Naive thymus-derived CD4-positive, alpha-beta T cell (primary cell): ENCODE measurements at regions not wholly inside any gene's neighbourhood (a gene's known extent, or its start where the extent isn't known, plus 50 kb on each side); places are given as distances from the start of the nearest gene placed in this dataset.

Source experiments
- ATAC-seq: fragments of 150-1000 bp; cut with Tn5 transposase; 2 replicates; pipeline ENCODE4 v1.10.0; 2021; ENCODE audit warnings: mild to moderate bottlenecking, moderate library complexity
- CTCF ChIA-PET: fragments of 350-600 bp; sonication (Branson Sonifier 250); formaldehyde crosslinking; loops from one replicate; lab custom pipeline; 2021; ENCODE audit warnings: antibody characterized with exemption; lab: Charles Lee
- POLR2A ChIA-PET: fragments of 350-600 bp; sonication (Branson Sonifier 250); formaldehyde crosslinking; loops from one replicate; lab custom pipeline; 2021; ENCODE audit warnings: antibody characterized with exemption, inconsistent platforms; lab: Charles Lee
- DNase-seq, 9 donors: peaks; one replicate each; pipeline versions ENCODE4 v3.0.0 to v3.0.0-alpha.2; 2020 to 2022; ENCODE audit warnings: mixed read lengths in 1 of 9
- H3K27ac ChIP-seq: one replicate; pipeline ENCODE4 v1.7.0; 2013; ENCODE audit warnings: mild to moderate bottlenecking, low read depth, low read length, moderate library complexity
- H3K27me3 ChIP-seq, 2 donors: one replicate each; pipeline ENCODE4 v1.7.0; 2013; ENCODE audit warnings: low read length in 2 of 2, mild to moderate bottlenecking in 2 of 2, moderate library complexity in 2 of 2; ENCODE audit not compliant: control insufficient read depth in 2 of 2, insufficient read depth in 2 of 2
- H3K36me3 ChIP-seq, 3 experiments: 1 replicate in 2 of 3; 2 replicates in 1 of 3; pipeline ENCODE4 v1.7.0; 2013; ENCODE audit warnings: low read length in 3 of 3, mild to moderate bottlenecking in 3 of 3, moderate library complexity in 1 of 3; ENCODE audit not compliant: insufficient read depth in 3 of 3, control insufficient read depth in 2 of 3
- H3K4me1 ChIP-seq, 2 donors: one replicate each; pipeline ENCODE4 v1.7.0; 2013; ENCODE audit warnings: low read length in 2 of 2, mild to moderate bottlenecking in 2 of 2, moderate library complexity in 1 of 2; ENCODE audit not compliant: control insufficient read depth in 2 of 2, insufficient read depth in 2 of 2
- H3K4me3 ChIP-seq: 2 replicates; pipeline ENCODE4 v1.7.0; 2013; ENCODE audit warnings: mild to moderate bottlenecking, low read length
- H3K9me3 ChIP-seq, 3 experiments: 1 replicate in 2 of 3; 2 replicates in 1 of 3; pipeline ENCODE4 v1.7.0; 2013; ENCODE audit warnings: low read length in 3 of 3; ENCODE audit not compliant: control insufficient read depth in 2 of 3
- H3K27ac Mint-ChIP-seq, 9 donors: one replicate each; pipeline ENCODE4 v1.8.0; 2020 to 2022; ENCODE audit warnings: mixed read lengths in 9 of 9, mild to moderate bottlenecking in 8 of 9, moderate library complexity in 5 of 9, inconsistent platforms in 2 of 9
- H3K27me3 Mint-ChIP-seq, 5 donors: one replicate each; pipeline ENCODE4 v1.8.0; 2021 to 2022; ENCODE audit warnings: mixed read lengths in 5 of 5, mild to moderate bottlenecking in 1 of 5
- H3K36me3 Mint-ChIP-seq, 5 donors: one replicate each; pipeline ENCODE4 v1.8.0; 2020 to 2022; ENCODE audit warnings: mixed read lengths in 5 of 5, mild to moderate bottlenecking in 3 of 5, inconsistent platforms in 1 of 5
- H3K4me1 Mint-ChIP-seq, 7 donors: one replicate each; pipeline ENCODE4 v1.8.0; 2020 to 2022; ENCODE audit warnings: mixed read lengths in 7 of 7, mild to moderate bottlenecking in 3 of 7, inconsistent platforms in 1 of 7
- H3K4me3 Mint-ChIP-seq, 10 donors: one replicate each; pipeline ENCODE4 v1.8.0; 2020 to 2022; ENCODE audit warnings: mild to moderate bottlenecking in 10 of 10, mixed read lengths in 10 of 10, moderate library complexity in 6 of 10, inconsistent platforms in 2 of 10
- H3K9me3 Mint-ChIP-seq, 11 donors: one replicate each; pipeline ENCODE4 v1.8.0; 2020 to 2022; ENCODE audit warnings: mixed read lengths in 11 of 11, mild to moderate bottlenecking in 4 of 11, inconsistent platforms in 1 of 11, moderate library complexity in 1 of 11
- intact Hi-C, 2 donors: fragments of 100-400 bp; cut with micrococcal nuclease; formaldehyde crosslinking; loops; one replicate each; pipeline ENCODE4 v1.15.1; 2023

DNA sequence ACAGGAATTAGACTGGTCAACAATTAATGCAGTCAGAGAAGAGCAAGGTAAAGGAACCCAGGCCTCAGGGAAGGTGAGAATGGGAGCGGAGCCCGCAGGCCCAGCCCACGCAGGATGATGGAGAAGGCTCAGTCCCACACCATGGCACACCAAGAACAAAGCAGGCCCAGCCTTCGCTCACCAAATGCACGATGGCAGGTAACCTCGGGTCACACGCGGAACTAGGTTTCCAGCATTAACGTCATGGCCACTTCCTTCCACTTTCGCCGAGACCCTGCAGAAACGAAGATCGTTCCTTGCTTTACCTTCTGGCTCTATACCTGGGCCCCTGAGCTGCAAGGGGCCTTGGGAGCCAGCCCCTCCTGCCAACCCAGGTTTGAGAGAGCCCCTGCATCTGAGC is 240.2 kb upstream of the C1orf174 start:
- ChIA-PET POLR2A (no interaction called here), CTCF (no interaction called here)
- Histone ChIP-seq H3K9me3 (peaks cover 0 to 5% (median 4%) of the 10 kb centered on the region in 3 experiments), H3K27ac (no peak overlapping the region), H3K4me1 (no peaks in the 10 kb centered on the region), H3K36me3 (no peaks in the 10 kb centered on the region), H3K27me3 (no peaks in the 10 kb centered on the region), H3K4me3 (no peak overlapping the region)
- Mint-ChIP-seq H3K27me3 (peaks cover 0 to 40% (median 18%) of the 10 kb centered on the region in 5 donors), H3K4me1 (peaks cover 0 to 3% (median 0%) of the 10 kb centered on the region in 7 donors), H3K36me3 (no peaks in the 10 kb centered on the region), H3K27ac (no peak overlapping the region), H3K4me3 (no peak overlapping the region), H3K9me3 (peaks cover 0 to 15% (median 4%) of the 10 kb centered on the region in 11 donors)
- intact Hi-C loops, result no loop called here
- ATAC-seq (no peak), DNase-seq (no peak)

DNA sequence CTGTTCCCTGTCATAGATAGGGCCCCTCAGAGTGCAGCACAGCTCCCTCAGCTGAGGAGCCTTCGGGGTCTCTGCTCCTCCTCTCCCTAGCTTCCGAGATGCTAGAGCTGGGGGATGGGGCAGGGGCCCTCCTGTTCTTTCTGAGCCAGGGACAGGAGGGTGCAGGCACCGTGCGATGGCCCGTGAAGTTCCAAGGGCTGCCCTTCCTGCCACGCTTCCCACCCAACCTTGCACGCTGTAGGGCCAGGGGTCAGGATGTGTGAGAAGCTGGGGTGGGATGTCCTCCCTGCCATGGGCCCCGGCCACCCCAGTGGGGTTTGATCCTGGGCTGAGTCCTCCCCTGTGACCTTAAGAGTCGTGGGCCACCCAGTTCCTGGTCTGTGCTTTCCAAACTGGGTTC is 240.7 kb upstream of the C1orf174 start:
- peaks cover 0 to 40% (median 18%) of the 10 kb centered on the region in 5 donors for H3K27me3 Mint-ChIP-seq
- H3K4me3 Mint-ChIP-seq, result no peak overlapping the region
- H3K4me3 ChIP-seq, result no peak overlapping the region
- intact Hi-C loops, result no loop called here
- H3K36me3 ChIP-seq, result no peaks in the 10 kb centered on the region
- no peaks in the 10 kb centered on the region for H3K4me1 ChIP-seq
- no peak overlapping the region for H3K27ac Mint-ChIP-seq
- H3K9me3 Mint-ChIP-seq, result peaks cover 0 to 12% (median 3%) of the 10 kb centered on the region in 11 donors
- CTCF ChIA-PET, result no interaction called here
- DNase-seq (no peak), ATAC-seq (no peak)
- POLR2A ChIA-PET, result no interaction called here
- H3K4me1 Mint-ChIP-seq, result peaks cover 0 to 3% (median 0%) of the 10 kb centered on the region in 7 donors
- peaks cover 0 to 5% (median 4%) of the 10 kb centered on the region in 3 experiments for H3K9me3 ChIP-seq
- no peaks in the 10 kb centered on the region for H3K27me3 ChIP-seq
- H3K36me3 Mint-ChIP-seq, result no peaks in the 10 kb centered on the region
- H3K27ac ChIP-seq, result no peak overlapping the region

DNA sequence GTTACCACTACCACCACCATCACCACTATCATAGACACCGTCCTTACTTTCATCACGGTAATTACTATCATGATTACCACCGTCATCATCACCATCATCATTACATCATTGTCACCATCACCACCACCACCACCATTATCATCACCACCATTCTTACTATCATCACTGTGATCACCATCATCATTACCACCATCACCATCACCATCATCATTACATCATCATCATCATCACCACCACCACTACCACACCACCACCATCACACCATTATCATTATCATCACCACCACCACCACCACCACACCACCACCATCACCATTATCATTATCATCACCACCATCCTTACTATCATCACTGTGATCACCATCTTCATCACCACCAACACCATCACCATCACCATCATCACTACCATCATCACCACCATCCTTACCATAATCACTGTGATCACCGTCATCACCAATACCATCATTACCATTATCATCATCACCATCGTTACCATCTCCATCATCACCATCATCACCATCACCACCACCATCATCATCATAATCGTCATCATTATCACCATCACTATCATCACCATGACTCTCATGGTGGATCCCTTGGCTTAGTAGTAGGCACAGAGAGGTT is 244.4 kb upstream of the C1orf174 start:
- intact Hi-C loops, result no loop called here
- ChIA-PET POLR2A (no interaction called here), CTCF (no interaction called here)
- DNase-seq (no peak), ATAC-seq (peak; percentile 14)
- Histone ChIP-seq H3K27me3 (no peaks in the 10 kb centered on the region), H3K27ac (no peak overlapping the region), H3K36me3 (no peaks in the 10 kb centered on the region), H3K4me1 (no peaks in the 10 kb centered on the region), H3K4me3 (no peak overlapping the region), H3K9me3 (no peaks in the 10 kb centered on the region)
- Mint-ChIP-seq H3K27me3 (peaks cover 0 to 29% (median 12%) of the 10 kb centered on the region in 5 donors), H3K4me3 (no peak overlapping the region), H3K9me3 (peaks cover 0 to 2% (median 0%) of the 10 kb centered on the region in 11 donors), H3K36me3 (no peaks in the 10 kb centered on the region), H3K4me1 (no peaks in the 10 kb centered on the region), H3K27ac (no peak overlapping the region)

DNA sequence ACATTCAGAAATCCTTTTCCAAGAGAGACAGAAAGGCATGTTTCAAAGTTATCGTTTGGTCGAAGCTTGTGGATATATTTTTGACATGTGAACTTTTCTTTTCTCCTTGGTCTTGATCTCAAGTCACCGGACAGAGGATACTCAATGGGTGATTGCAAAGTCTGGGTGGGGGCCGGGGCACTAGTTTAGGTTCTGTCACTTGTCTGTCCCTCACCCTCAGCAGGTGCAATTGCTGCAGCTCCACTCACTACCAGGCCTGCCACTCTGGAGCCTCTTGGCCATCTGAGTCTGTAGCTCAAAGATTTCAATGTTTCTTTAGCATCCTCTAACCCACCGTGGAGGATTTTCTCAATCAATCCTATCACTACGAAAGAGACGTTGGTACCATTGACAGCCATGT is 246.0 kb upstream of the C1orf174 start:
- no peaks in the 10 kb centered on the region for H3K4me1 ChIP-seq
- Mint-ChIP-seq H3K27me3 (peaks cover 0 to 22% (median 8%) of the 10 kb centered on the region in 5 donors), H3K4me3 (no peak overlapping the region), H3K27ac (no peak overlapping the region), H3K36me3 (no peaks in the 10 kb centered on the region), H3K4me1 (no peaks in the 10 kb centered on the region), H3K9me3 (peaks cover 0 to 3% (median 0%) of the 10 kb centered on the region in 11 donors)
- intact Hi-C loops, result no loop called here
- CTCF ChIA-PET, result no interaction called here
- POLR2A ChIA-PET, result no interaction called here
- no peak overlapping the region for H3K27ac ChIP-seq
- ATAC-seq (no peak), DNase-seq (no peak)
- no peaks in the 10 kb centered on the region for H3K36me3 ChIP-seq
- H3K27me3 ChIP-seq, result no peaks in the 10 kb centered on the region
- no peaks in the 10 kb centered on the region for H3K9me3 ChIP-seq
- no peak overlapping the region for H3K4me3 ChIP-seq

DNA sequence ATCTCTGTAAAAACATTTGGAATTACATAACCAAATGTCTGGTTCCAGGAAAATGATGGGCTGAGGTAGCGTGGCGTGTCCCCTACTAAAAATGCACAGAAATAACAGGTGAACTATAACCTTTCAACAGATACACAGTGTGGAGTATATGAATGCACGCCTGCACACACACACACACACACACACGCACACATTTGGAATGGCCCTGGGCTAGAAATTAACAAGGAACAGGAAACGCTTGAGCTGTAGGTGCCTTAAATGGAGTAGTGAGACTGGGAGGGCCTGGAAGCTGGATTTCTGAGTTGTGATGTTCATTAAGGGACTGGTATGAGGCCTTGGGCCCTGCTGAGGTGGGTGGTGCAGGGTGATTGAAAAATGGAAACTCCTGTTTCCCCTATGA is 246.5 kb upstream of the C1orf174 start:
- POLR2A ChIA-PET, result no interaction called here
- H3K4me3 Mint-ChIP-seq, result no peak overlapping the region
- no peak for DNase-seq
- H3K36me3 Mint-ChIP-seq, result no peaks in the 10 kb centered on the region
- CTCF ChIA-PET, result no interaction called here
- Histone ChIP-seq H3K27ac (no peak overlapping the region), H3K4me1 (no peaks in the 10 kb centered on the region), H3K27me3 (no peaks in the 10 kb centered on the region), H3K4me3 (no peak overlapping the region), H3K36me3 (no peaks in the 10 kb centered on the region), H3K9me3 (no peaks in the 10 kb centered on the region)
- intact Hi-C loops, result no loop called here
- no peaks in the 10 kb centered on the region for H3K4me1 Mint-ChIP-seq
- H3K27ac Mint-ChIP-seq, result no peak overlapping the region
- H3K9me3 Mint-ChIP-seq, result peaks cover 0 to 2% (median 0%) of the 10 kb centered on the region in 11 donors
- ATAC-seq, result no peak
- peaks cover 0 to 19% (median 6%) of the 10 kb centered on the region in 5 donors for H3K27me3 Mint-ChIP-seq

DNA sequence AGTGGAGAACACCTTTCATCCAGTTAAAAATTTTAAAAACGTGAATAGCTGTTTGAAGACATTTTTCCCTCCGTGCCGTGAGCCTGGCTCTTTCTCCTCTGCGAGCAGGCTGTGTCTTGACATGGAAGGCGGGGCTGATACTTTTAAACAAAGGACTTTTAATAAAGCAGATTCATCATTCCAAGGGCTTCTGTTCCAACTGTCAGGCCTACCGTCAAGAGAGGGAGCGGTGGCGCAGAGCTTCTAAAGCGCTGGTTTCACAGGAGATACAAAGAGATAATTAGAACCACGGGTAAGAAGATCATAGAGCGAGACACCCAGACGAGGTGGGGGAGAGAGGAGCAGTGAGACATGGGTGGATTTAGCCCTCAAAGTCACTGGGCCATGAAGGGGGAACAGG is 247.4 kb upstream of the C1orf174 start:
- H3K27me3 ChIP-seq, result no peaks in the 10 kb centered on the region
- Mint-ChIP-seq H3K4me3 (no peak overlapping the region), H3K36me3 (no peaks in the 10 kb centered on the region), H3K9me3 (peaks cover 0 to 3% (median 0%) of the 10 kb centered on the region in 11 donors), H3K4me1 (no peaks in the 10 kb centered on the region), H3K27me3 (peaks cover 0 to 16% (median 3%) of the 10 kb centered on the region in 5 donors), H3K27ac (no peak overlapping the region)
- ChIA-PET POLR2A (no interaction called here), CTCF (no interaction called here)
- H3K4me1 ChIP-seq, result no peaks in the 10 kb centered on the region
- H3K36me3 ChIP-seq, result no peaks in the 10 kb centered on the region
- H3K9me3 ChIP-seq, result no peaks in the 10 kb centered on the region
- intact Hi-C loops, result no loop called here
- no peak overlapping the region for H3K4me3 ChIP-seq
- no peak overlapping the region for H3K27ac ChIP-seq
- ATAC-seq, result no peak
- DNase-seq, result no peak

DNA sequence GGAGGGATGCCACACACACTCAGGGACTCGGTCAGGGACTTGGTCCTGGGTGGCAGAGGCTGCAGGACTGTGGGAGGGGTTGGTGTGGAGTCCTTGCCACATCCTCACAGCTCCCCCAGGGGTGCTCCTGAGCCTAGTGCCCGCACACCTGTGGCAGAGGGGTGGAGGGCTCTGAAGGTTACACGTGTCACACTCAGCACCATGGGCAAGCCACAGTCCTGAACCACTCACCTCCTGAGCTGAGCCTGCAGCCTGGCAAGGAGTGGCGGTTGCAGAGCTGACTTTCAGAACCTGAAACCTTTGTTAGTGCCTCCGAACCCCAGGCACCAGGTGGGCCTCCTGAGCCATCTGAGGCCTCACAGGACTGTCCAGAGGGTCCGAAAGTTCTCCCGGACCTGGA is 249.2 kb upstream of the C1orf174 start:
- H3K4me1 Mint-ChIP-seq, result no peaks in the 10 kb centered on the region
- H3K9me3 ChIP-seq, result no peaks in the 10 kb centered on the region
- CTCF ChIA-PET, result no interaction called here
- no peak for DNase-seq
- H3K27ac ChIP-seq, result no peak overlapping the region
- intact Hi-C loops, result no loop called here
- H3K27me3 ChIP-seq, result no peaks in the 10 kb centered on the region
- no peak overlapping the region for H3K27ac Mint-ChIP-seq
- POLR2A ChIA-PET, result no interaction called here
- no peaks in the 10 kb centered on the region for H3K36me3 Mint-ChIP-seq
- peaks cover 0 to 10% (median 3%) of the 10 kb centered on the region in 5 donors for H3K27me3 Mint-ChIP-seq
- no peak for ATAC-seq
- no peaks in the 10 kb centered on the region for H3K4me1 ChIP-seq
- H3K4me3 ChIP-seq, result no peak overlapping the region
- peaks cover 0 to 3% (median 0%) of the 10 kb centered on the region in 11 donors for H3K9me3 Mint-ChIP-seq
- no peak overlapping the region for H3K4me3 Mint-ChIP-seq
- no peaks in the 10 kb centered on the region for H3K36me3 ChIP-seq
